GM18858 (cell line): ENCODE measurements at regions not wholly inside any gene's neighbourhood (a gene's known extent, or its start where the extent isn't known, plus 50 kb on each side); places are given as distances from the start of the nearest gene placed in this dataset.
"Not testable (repeated sequence)": the region's sequence is repeated elsewhere in the genome, so short reads cannot be mapped to it uniquely, and the experiment has no call there.

Source experiments
- ATAC-seq: cut with Tn5 transposase; IDR thresholded peaks from one replicate; pipeline ENCODE4 v1.9.1; 2021; ENCODE audit not compliant: unreplicated experiment

GRCh38 chr5:8528106-8528505 is 659.2 kb downstream of the MTRR start:
- no peak for ATAC-seq

DNA sequence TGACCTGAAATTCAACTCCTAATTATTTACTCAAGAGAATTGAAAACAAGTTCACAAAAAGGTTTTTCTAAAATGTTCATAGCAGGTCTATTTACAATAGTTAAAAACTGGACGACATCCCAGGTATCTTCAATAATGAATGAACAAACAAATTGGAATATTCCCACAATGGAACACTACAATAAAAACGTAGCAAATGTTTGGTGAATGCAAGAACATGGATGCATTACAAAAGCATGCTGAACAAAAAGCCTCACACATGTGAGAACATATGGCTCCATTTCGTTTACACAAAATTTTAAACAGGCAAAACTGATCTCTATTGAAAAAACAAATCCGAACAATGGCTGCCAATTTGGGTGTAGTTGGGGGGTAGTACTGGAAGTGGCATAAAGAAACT is 669.9 kb downstream of the MTRR start:
- no peak for ATAC-seq

- ATAC-seq, result no peak
Observed at GRCh38 chr5:8540317-8540716, 671.4 kb downstream of the MTRR start.

DNA sequence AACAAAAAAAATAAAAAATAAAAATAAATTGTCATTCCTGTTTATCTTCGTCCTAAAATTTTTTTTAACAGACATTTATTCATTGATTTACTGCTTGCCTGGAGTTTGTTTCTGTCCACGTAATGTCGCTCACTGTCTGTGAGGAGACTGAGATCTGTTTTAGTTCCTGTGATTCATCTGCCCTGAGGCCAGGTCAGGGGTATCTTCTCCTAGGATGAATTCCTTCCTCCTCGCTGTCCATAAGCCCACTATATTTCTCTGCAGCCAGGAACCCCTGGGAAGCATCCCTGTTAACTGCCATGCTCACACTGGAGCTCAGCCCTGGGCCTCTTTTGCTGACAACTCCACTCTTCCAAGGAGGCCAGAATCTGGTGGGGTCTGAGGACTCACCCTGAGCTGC is 682.0 kb downstream of the MTRR start:
- ATAC-seq, result no peak

DNA sequence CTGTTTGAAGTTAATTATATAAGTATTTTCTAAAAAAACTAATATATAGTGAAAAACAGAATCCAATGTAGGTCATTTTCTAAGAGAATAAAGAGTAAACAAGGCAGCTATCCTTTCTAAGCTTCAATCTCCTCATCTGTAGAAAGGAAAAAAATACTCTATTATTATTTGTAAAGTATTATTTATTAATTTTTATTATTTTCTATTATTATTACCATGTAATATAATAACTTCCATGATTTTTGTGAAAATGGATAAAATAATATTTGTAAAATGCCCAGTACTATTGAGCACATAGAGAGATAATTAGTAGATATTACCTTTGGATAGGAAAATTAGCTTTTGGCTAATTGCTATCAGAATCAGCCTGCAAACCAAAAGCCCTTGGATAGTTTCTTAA is 684.4 kb downstream of the MTRR start:
- ATAC-seq, result no peak

GRCh38 chr5:8557728-8558127 is 688.8 kb downstream of the MTRR start:
- ATAC-seq, result no peak

DNA sequence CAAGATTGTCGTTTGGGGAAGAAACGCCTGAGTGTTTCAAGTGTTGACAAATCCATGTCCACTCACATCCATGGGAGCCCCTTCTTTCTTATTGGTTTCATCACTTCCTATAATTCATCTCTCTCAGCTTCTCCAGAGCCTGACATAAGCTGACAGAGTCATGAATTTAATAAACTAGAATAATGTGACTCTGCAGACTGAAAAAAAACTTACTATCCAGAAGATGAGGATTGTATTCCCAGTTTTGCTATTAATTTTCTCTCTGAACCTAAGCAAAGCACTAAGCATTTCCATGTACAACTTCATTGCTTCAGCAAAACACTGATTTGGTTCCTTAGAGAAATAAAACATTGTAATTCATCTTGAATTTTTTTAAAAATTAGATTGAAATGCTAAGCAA is 691.8 kb downstream of the MTRR start:
- ATAC-seq, result no peak

GRCh38 chr5:8561224-8561840 is 692.4 kb downstream of the MTRR start:
- ATAC-seq, result no peak

DNA sequence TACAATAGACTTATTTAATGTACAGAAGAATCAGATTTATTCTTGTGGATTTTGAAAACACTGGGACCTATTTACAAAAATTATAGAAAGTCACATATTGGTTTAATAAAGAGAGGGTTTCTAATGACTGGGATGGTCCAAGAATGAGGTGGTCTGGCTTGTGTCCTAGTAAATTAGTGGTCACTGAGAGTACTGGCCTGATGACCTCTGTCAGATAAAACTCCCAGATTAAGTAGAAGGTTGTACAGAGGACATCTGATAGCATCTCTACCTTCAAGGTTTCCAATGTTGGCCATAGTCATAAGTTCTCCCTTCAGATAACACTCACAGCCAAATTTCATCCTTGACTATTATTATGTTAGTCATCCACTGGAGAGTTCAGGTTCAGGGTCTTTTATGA is 692.9 kb downstream of the MTRR start:
- ATAC-seq, result no peak

GRCh38 chr5:8563540-8563939 is 694.6 kb downstream of the MTRR start:
- ATAC-seq, result not testable (repeated sequence)

DNA sequence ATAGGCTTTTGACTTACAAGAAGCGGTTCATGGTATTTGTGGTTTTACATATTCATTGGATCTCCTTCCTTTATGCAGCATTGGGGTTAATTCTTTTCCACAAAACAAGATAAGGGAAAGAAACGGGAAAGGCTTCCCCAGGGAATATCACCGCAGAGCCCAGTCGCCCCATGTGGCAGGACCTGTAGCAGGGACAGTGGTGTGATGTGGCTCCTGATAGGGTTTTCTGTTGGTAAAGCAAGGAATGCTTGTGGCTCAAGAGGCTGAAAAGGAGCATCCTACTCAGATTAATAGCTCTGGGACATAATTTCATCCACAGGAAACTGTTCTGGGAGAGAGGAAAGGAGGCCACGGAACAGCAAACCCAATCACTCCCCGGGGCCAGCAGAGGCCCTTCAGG is 699.9 kb downstream of the MTRR start:
- ATAC-seq, result no peak

DNA sequence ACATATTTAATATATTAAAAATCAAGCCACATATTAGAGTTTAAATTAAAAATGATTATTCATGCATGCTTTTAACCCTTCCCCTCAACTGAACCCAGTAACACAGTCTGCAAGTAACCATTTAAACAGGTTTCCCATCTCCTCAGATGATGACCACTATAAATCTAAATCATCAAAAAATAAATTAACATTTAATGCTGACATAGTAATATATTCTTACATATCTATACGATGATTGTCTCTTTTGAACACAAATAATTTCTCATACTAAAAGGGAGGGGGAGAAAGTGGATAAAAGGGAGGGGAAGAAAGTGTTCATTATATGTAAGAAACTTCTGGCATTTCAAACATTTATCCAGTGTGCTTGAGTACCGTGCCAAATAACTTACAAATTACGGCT is 701.6 kb downstream of the MTRR start:
- no peak for ATAC-seq

GRCh38 chr5:8576178-8576577 is 707.2 kb downstream of the MTRR start:
- ATAC-seq, result no peak

DNA sequence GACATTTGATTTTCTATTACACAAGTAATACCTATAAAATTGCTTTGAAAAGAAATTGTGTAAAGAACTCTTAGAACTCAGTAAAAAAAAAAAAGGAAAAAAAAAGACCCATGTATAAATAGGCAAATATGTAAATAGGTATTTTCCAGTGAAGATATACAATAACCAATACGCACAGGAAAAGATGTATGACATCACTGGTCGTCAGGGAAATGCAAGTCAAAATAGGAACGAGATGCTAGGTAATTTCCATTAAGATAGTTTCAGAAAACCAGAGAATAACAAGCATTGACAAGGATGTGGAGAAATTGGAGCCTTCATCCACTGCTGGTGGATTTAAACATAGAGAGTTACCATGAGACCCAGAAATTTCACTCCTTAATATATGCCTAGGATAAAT is 708.8 kb downstream of the MTRR start:
- ATAC-seq, result peak; percentile 91

GRCh38 chr5:8580298-8580697 is 711.4 kb downstream of the MTRR start:
- ATAC-seq, result no peak

DNA sequence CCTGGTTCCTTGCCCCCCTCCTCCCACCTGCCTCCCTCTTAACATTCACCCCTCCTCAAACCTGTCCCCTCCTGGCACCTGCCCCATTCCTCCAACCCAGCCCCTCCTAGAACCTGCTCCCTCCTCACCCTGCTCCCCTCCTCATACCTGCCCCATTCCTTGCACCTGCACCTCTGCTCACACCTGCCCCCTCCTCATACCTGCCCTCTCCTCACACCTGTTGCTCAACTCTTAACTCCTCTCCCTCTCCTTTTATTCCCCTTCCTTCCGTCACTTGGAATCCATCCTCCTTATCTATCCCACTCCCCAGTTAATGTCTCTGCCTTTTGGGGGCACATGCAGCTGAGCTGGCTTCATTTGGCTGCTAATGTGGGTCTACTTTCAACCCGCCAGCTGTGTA is 712.1 kb downstream of the MTRR start:
- no peak for ATAC-seq

GRCh38 chr5:8585230-8586018 is 716.5 kb downstream of the MTRR start:
- ATAC-seq, result no peak

GRCh38 chr5:8590959-8591358 is 722.0 kb downstream of the MTRR start:
- ATAC-seq, result no peak

DNA sequence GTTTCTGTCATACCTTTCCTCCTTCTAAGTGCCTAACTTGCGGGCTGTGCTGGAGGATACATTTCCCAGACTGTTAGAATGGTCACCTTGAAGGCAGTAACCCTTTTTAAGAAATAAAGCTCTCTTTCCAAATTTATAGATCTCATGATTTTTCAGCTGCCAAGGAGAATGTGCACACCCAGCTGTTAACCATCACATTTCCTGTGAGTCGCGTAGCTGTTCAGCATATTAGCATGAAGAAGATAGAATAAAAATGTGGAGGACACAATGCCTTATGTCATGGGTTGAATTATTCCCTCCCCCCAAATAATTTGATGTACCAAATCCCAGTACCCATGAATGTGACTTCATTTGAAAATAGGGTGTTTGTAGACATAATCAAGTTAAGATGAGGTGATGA is 729.4 kb downstream of the MTRR start:
- ATAC-seq, result no peak

GRCh38 chr5:8598996-8599395 is 730.0 kb downstream of the MTRR start:
- no peak for ATAC-seq

DNA sequence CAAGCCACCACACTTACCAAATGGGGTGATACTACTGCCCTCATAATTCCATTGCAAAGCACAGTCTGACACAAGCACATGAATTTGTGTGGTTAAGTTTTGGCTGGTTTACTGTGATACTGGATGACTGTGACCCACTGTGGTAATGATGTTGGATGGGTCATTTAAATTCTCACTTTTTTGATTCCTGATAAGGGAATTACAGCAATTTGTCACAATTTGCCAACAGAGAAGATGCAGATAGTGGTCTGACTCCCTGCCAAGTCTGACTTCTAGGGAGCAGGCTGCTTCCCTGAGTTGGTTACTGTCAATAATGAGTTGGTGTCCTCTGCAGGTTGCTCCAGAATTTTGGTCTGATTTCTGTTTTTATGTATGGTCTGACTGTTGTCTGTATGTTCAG is 731.9 kb downstream of the MTRR start:
- ATAC-seq, result no peak

- no peak for ATAC-seq
Observed at GRCh38 chr5:8601831-8602354, 732.9 kb downstream of the MTRR start.

- ATAC-seq, result no peak
Observed at GRCh38 chr5:8606231-8606630, 737.3 kb downstream of the MTRR start.
